Naive thymus-derived CD4-positive, alpha-beta T cell (primary cell): ENCODE measurements at regions not wholly inside any gene's neighbourhood (a gene's known extent, or its start where the extent isn't known, plus 50 kb on each side); places are given as distances from the start of the nearest gene placed in this dataset.

Source experiments
- ATAC-seq: fragments of 150-1000 bp; cut with Tn5 transposase; 2 replicates; pipeline ENCODE4 v1.10.0; 2021; ENCODE audit warnings: mild to moderate bottlenecking, moderate library complexity
- CTCF ChIA-PET: fragments of 350-600 bp; sonication (Branson Sonifier 250); formaldehyde crosslinking; loops from one replicate; lab custom pipeline; 2021; ENCODE audit warnings: antibody characterized with exemption; lab: Charles Lee
- POLR2A ChIA-PET: fragments of 350-600 bp; sonication (Branson Sonifier 250); formaldehyde crosslinking; loops from one replicate; lab custom pipeline; 2021; ENCODE audit warnings: antibody characterized with exemption, inconsistent platforms; lab: Charles Lee
- DNase-seq, 9 donors: peaks; one replicate each; pipeline versions ENCODE4 v3.0.0 to v3.0.0-alpha.2; 2020 to 2022; ENCODE audit warnings: mixed read lengths in 1 of 9
- H3K27ac ChIP-seq: one replicate; pipeline ENCODE4 v1.7.0; 2013; ENCODE audit warnings: mild to moderate bottlenecking, low read depth, low read length, moderate library complexity
- H3K27me3 ChIP-seq, 2 donors: one replicate each; pipeline ENCODE4 v1.7.0; 2013; ENCODE audit warnings: low read length in 2 of 2, mild to moderate bottlenecking in 2 of 2, moderate library complexity in 2 of 2; ENCODE audit not compliant: control insufficient read depth in 2 of 2, insufficient read depth in 2 of 2
- H3K36me3 ChIP-seq, 3 experiments: 1 replicate in 2 of 3; 2 replicates in 1 of 3; pipeline ENCODE4 v1.7.0; 2013; ENCODE audit warnings: low read length in 3 of 3, mild to moderate bottlenecking in 3 of 3, moderate library complexity in 1 of 3; ENCODE audit not compliant: insufficient read depth in 3 of 3, control insufficient read depth in 2 of 3
- H3K4me1 ChIP-seq, 2 donors: one replicate each; pipeline ENCODE4 v1.7.0; 2013; ENCODE audit warnings: low read length in 2 of 2, mild to moderate bottlenecking in 2 of 2, moderate library complexity in 1 of 2; ENCODE audit not compliant: control insufficient read depth in 2 of 2, insufficient read depth in 2 of 2
- H3K4me3 ChIP-seq: 2 replicates; pipeline ENCODE4 v1.7.0; 2013; ENCODE audit warnings: mild to moderate bottlenecking, low read length
- H3K9me3 ChIP-seq, 3 experiments: 1 replicate in 2 of 3; 2 replicates in 1 of 3; pipeline ENCODE4 v1.7.0; 2013; ENCODE audit warnings: low read length in 3 of 3; ENCODE audit not compliant: control insufficient read depth in 2 of 3
- H3K27ac Mint-ChIP-seq, 9 donors: one replicate each; pipeline ENCODE4 v1.8.0; 2020 to 2022; ENCODE audit warnings: mixed read lengths in 9 of 9, mild to moderate bottlenecking in 8 of 9, moderate library complexity in 5 of 9, inconsistent platforms in 2 of 9
- H3K27me3 Mint-ChIP-seq, 5 donors: one replicate each; pipeline ENCODE4 v1.8.0; 2021 to 2022; ENCODE audit warnings: mixed read lengths in 5 of 5, mild to moderate bottlenecking in 1 of 5
- H3K36me3 Mint-ChIP-seq, 5 donors: one replicate each; pipeline ENCODE4 v1.8.0; 2020 to 2022; ENCODE audit warnings: mixed read lengths in 5 of 5, mild to moderate bottlenecking in 3 of 5, inconsistent platforms in 1 of 5
- H3K4me1 Mint-ChIP-seq, 7 donors: one replicate each; pipeline ENCODE4 v1.8.0; 2020 to 2022; ENCODE audit warnings: mixed read lengths in 7 of 7, mild to moderate bottlenecking in 3 of 7, inconsistent platforms in 1 of 7
- H3K4me3 Mint-ChIP-seq, 10 donors: one replicate each; pipeline ENCODE4 v1.8.0; 2020 to 2022; ENCODE audit warnings: mild to moderate bottlenecking in 10 of 10, mixed read lengths in 10 of 10, moderate library complexity in 6 of 10, inconsistent platforms in 2 of 10
- H3K9me3 Mint-ChIP-seq, 11 donors: one replicate each; pipeline ENCODE4 v1.8.0; 2020 to 2022; ENCODE audit warnings: mixed read lengths in 11 of 11, mild to moderate bottlenecking in 4 of 11, inconsistent platforms in 1 of 11, moderate library complexity in 1 of 11
- intact Hi-C, 2 donors: fragments of 100-400 bp; cut with micrococcal nuclease; formaldehyde crosslinking; loops; one replicate each; pipeline ENCODE4 v1.15.1; 2023

- H3K27ac Mint-ChIP-seq = no peak overlapping the region
- POLR2A ChIA-PET = no interaction called here
Observed at GRCh38 chr4:157898836-157899605, 273.8 kb downstream of the GASK1B start.

GRCh38 chr4:157897855-157898370 is 274.9 kb downstream of the GASK1B start:
- no peaks in the 10 kb centered on the region for H3K27me3 ChIP-seq
- intact Hi-C loops = no loop called here
- no peaks in the 10 kb centered on the region for H3K4me1 ChIP-seq
- ChIA-PET POLR2A (no interaction called here), CTCF (no interaction called here)
- DNase-seq (no peak), ATAC-seq (no peak)
- Mint-ChIP-seq H3K27me3 (no peaks in the 10 kb centered on the region), H3K9me3 (peaks cover 0 to 6% (median 0%) of the 10 kb centered on the region in 11 donors), H3K27ac (no peak overlapping the region), H3K36me3 (no peaks in the 10 kb centered on the region), H3K4me1 (no peaks in the 10 kb centered on the region), H3K4me3 (no peak overlapping the region)
- no peak overlapping the region for H3K4me3 ChIP-seq
- no peak overlapping the region for H3K27ac ChIP-seq
- no peaks in the 10 kb centered on the region for H3K36me3 ChIP-seq
- no peaks in the 10 kb centered on the region for H3K9me3 ChIP-seq

More at GRCh38 chr4:157898836-157899605, 273.8 kb downstream of the GASK1B start:
- H3K27ac ChIP-seq = no peak overlapping the region
- ATAC-seq (no peak), DNase-seq (no peak)
- H3K9me3 ChIP-seq = no peaks in the 10 kb centered on the region
- no peaks in the 10 kb centered on the region for H3K4me1 ChIP-seq
- Mint-ChIP-seq H3K36me3 (no peaks in the 10 kb centered on the region), H3K9me3 (peaks cover 0 to 6% (median 0%) of the 10 kb centered on the region in 11 donors), H3K4me1 (no peaks in the 10 kb centered on the region), H3K4me3 (no peak overlapping the region), H3K27me3 (no peaks in the 10 kb centered on the region)
- CTCF ChIA-PET = no interaction called here
- H3K27me3 ChIP-seq = no peaks in the 10 kb centered on the region
- H3K4me3 ChIP-seq = no peak overlapping the region
- intact Hi-C loops = no loop called here
- H3K36me3 ChIP-seq = no peaks in the 10 kb centered on the region

DNA sequence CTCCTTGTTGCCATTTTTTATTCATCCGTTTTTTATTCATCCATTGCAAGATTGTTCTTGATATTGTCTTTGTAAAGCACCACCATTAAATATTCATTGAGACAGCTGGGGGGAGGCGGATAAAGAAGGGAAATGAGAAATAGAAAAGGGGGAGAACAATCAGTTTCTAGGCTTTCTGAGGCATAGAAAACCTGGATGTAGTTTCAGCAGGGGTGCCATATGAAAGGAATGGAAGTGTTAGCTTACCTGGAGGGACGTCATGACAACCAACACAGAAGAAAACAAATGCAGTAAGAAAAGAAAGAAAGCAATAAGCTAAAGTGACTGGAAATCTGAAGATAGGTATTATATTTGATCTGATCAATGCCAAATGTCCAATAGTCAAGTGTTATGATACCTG is 276.1 kb downstream of the GASK1B start:
- Mint-ChIP-seq H3K4me3 (no peak overlapping the region), H3K4me1 (no peaks in the 10 kb centered on the region), H3K27ac (no peak overlapping the region), H3K27me3 (no peaks in the 10 kb centered on the region), H3K9me3 (peaks cover 0 to 5% (median 0%) of the 10 kb centered on the region in 11 donors), H3K36me3 (no peaks in the 10 kb centered on the region)
- Histone ChIP-seq H3K27me3 (no peaks in the 10 kb centered on the region), H3K9me3 (no peaks in the 10 kb centered on the region), H3K4me3 (no peak overlapping the region), H3K27ac (no peak overlapping the region), H3K4me1 (no peaks in the 10 kb centered on the region), H3K36me3 (no peaks in the 10 kb centered on the region)
- ATAC-seq (no peak), DNase-seq (no peak)
- CTCF ChIA-PET = no interaction called here
- intact Hi-C loops = no loop called here
- POLR2A ChIA-PET = no interaction called here

DNA sequence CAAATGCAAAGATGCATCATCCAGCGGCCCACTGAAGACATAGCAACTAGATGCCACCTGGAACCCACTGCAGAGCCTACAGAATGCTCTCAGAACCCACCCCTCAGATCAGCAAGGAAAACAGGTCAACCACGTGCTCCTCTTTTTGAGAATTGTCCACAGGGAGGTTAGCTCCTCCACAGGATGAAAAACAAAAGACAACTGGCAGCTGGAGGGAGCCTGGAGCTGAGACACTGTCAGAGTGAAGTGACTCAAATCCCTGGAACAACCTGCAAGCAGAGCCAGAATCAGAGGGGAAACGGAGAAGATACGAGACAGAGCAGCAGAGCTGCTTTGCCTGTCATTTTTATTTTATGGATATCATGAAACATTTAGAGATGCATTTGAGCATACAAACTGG is 277.6 kb downstream of the GASK1B start:
- Mint-ChIP-seq H3K4me3 (no peak overlapping the region), H3K9me3 (peaks cover 0 to 5% (median 0%) of the 10 kb centered on the region in 11 donors), H3K27me3 (no peaks in the 10 kb centered on the region), H3K36me3 (no peaks in the 10 kb centered on the region), H3K4me1 (no peaks in the 10 kb centered on the region), H3K27ac (no peak overlapping the region)
- H3K36me3 ChIP-seq = no peaks in the 10 kb centered on the region
- no peak overlapping the region for H3K4me3 ChIP-seq
- POLR2A ChIA-PET = no interaction called here
- no peaks in the 10 kb centered on the region for H3K4me1 ChIP-seq
- ATAC-seq = no peak
- no peak for DNase-seq
- intact Hi-C loops = no loop called here
- H3K27ac ChIP-seq = no peak overlapping the region
- H3K9me3 ChIP-seq = no peaks in the 10 kb centered on the region
- CTCF ChIA-PET = no interaction called here
- H3K27me3 ChIP-seq = no peaks in the 10 kb centered on the region

- ATAC-seq (no peak), DNase-seq (no peak)
- H3K4me3 ChIP-seq = no peak overlapping the region
- ChIA-PET CTCF (no interaction called here), POLR2A (no interaction called here)
- no peaks in the 10 kb centered on the region for H3K4me1 Mint-ChIP-seq
- H3K36me3 ChIP-seq = no peaks in the 10 kb centered on the region
- peaks cover 0 to 5% (median 0%) of the 10 kb centered on the region in 11 donors for H3K9me3 Mint-ChIP-seq
- H3K27me3 ChIP-seq = no peaks in the 10 kb centered on the region
- intact Hi-C loops = no loop called here
- H3K27ac Mint-ChIP-seq = no peak overlapping the region
- H3K9me3 ChIP-seq = no peaks in the 10 kb centered on the region
- H3K4me1 ChIP-seq = no peaks in the 10 kb centered on the region
- no peaks in the 10 kb centered on the region for H3K27me3 Mint-ChIP-seq
- no peak overlapping the region for H3K27ac ChIP-seq
- H3K36me3 Mint-ChIP-seq = no peaks in the 10 kb centered on the region
- H3K4me3 Mint-ChIP-seq = no peak overlapping the region
Observed at GRCh38 chr4:157889788-157890187, 283.0 kb downstream of the GASK1B start.

GRCh38 chr4:157888281-157888680 is 284.5 kb downstream of the GASK1B start:
- Histone ChIP-seq H3K27ac (no peak overlapping the region), H3K4me3 (no peak overlapping the region), H3K9me3 (no peaks in the 10 kb centered on the region), H3K36me3 (no peaks in the 10 kb centered on the region), H3K27me3 (no peaks in the 10 kb centered on the region), H3K4me1 (no peaks in the 10 kb centered on the region)
- no peak for DNase-seq
- Mint-ChIP-seq H3K36me3 (no peaks in the 10 kb centered on the region), H3K4me3 (no peak overlapping the region), H3K9me3 (peaks cover 0 to 5% (median 0%) of the 10 kb centered on the region in 11 donors), H3K4me1 (no peaks in the 10 kb centered on the region), H3K27me3 (no peaks in the 10 kb centered on the region), H3K27ac (no peak overlapping the region)
- POLR2A ChIA-PET = no interaction called here
- CTCF ChIA-PET = no interaction called here
- ATAC-seq = no peak
- intact Hi-C loops = no loop called here

GRCh38 chr4:157887316-157887715 is 285.5 kb downstream of the GASK1B start:
- H3K27ac ChIP-seq = no peak overlapping the region
- Mint-ChIP-seq H3K4me1 (no peaks in the 10 kb centered on the region), H3K27ac (no peak overlapping the region), H3K4me3 (no peak overlapping the region), H3K36me3 (no peaks in the 10 kb centered on the region), H3K9me3 (peaks cover 0 to 5% (median 0%) of the 10 kb centered on the region in 11 donors), H3K27me3 (no peaks in the 10 kb centered on the region)
- no peaks in the 10 kb centered on the region for H3K36me3 ChIP-seq
- DNase-seq (no peak), ATAC-seq (no peak)
- ChIA-PET POLR2A (no interaction called here), CTCF (no interaction called here)
- no peaks in the 10 kb centered on the region for H3K4me1 ChIP-seq
- no peak overlapping the region for H3K4me3 ChIP-seq
- no peaks in the 10 kb centered on the region for H3K9me3 ChIP-seq
- intact Hi-C loops = no loop called here
- H3K27me3 ChIP-seq = no peaks in the 10 kb centered on the region
